RCC 7860 (cell line): ENCODE measurements at regions not wholly inside any gene's neighbourhood (a gene's known extent, or its start where the extent isn't known, plus 50 kb on each side); places are given as distances from the start of the nearest gene placed in this dataset.

Experiments used
- DNase-seq: peaks from one replicate; pipeline ENCODE4 v3.0.0-alpha.2; 2015; ENCODE audit warnings: low spot score
- FAIRE-seq: peaks from 2 replicates; lab custom pipeline; 2012; peaks lifted over from hg19 to GRCh38; lab: Jason Lieb, UNC

- no peak for FAIRE-seq
Observed at GRCh38 chr7:16235147-16236114, 185.9 kb downstream of the CRPPA start.

GRCh38 chr7:16234493-16235146 is 186.7 kb downstream of the CRPPA start:
- FAIRE-seq = no peak

More at GRCh38 chr7:16235147-16236114, 185.9 kb downstream of the CRPPA start:
- DNase-seq = no peak

GRCh38 chr7:16233517-16233916 is 187.8 kb downstream of the CRPPA start:
- no peak for DNase-seq
- FAIRE-seq = no peak

More at GRCh38 chr7:16234493-16235146, 186.7 kb downstream of the CRPPA start:
- no peak for DNase-seq

GRCh38 chr7:16232273-16232672 is 189.1 kb downstream of the CRPPA start:
- FAIRE-seq (no peak), DNase-seq (no peak)

GRCh38 chr7:16223963-16224707 is 197.2 kb downstream of the CRPPA start:
- no peak for FAIRE-seq
- no peak for DNase-seq

GRCh38 chr7:16212610-16213009 is 208.7 kb downstream of the CRPPA start:
- no peak for FAIRE-seq
- DNase-seq = no peak

GRCh38 chr7:16212032-16212431 is 209.3 kb downstream of the CRPPA start:
- DNase-seq = no peak
- no peak for FAIRE-seq

- no peak for FAIRE-seq
- no peak for DNase-seq
Observed at GRCh38 chr7:16211402-16211925, 209.9 kb downstream of the CRPPA start.

GRCh38 chr7:16210171-16210570 is 211.2 kb downstream of the CRPPA start:
- no peak for DNase-seq
- no peak for FAIRE-seq

- no peak for FAIRE-seq
- no peak for DNase-seq
Observed at GRCh38 chr7:16207321-16207720, 214.0 kb downstream of the CRPPA start.

- no peak for FAIRE-seq
- DNase-seq = no peak
Observed at GRCh38 chr7:16205466-16205865, 215.9 kb downstream of the CRPPA start.

GRCh38 chr7:16204953-16205352 is 216.4 kb downstream of the CRPPA start:
- FAIRE-seq (no peak), DNase-seq (no peak)

- FAIRE-seq (no peak), DNase-seq (no peak)
Observed at GRCh38 chr7:16203065-16203464, 218.3 kb downstream of the CRPPA start.

- FAIRE-seq (no peak), DNase-seq (no peak)
Observed at GRCh38 chr7:16202303-16202702, 219.0 kb downstream of the CRPPA start.

- FAIRE-seq = no peak
- DNase-seq = no peak
Observed at GRCh38 chr7:16200591-16200990, 220.7 kb downstream of the CRPPA start.

- DNase-seq = no peak
- no peak for FAIRE-seq
Observed at GRCh38 chr7:16193631-16194030, 227.7 kb downstream of the CRPPA start.

- DNase-seq (no peak), FAIRE-seq (no peak)
Observed at GRCh38 chr7:16189026-16189715, 232.2 kb downstream of the CRPPA start.

- FAIRE-seq = no peak
- DNase-seq = no peak
Observed at GRCh38 chr7:16187131-16187530, 234.2 kb downstream of the CRPPA start.

GRCh38 chr7:16178585-16178984 is 242.8 kb downstream of the CRPPA start:
- FAIRE-seq (no peak), DNase-seq (no peak)

- FAIRE-seq (no peak), DNase-seq (no peak)
Observed at GRCh38 chr7:16178092-16178491, 243.2 kb downstream of the CRPPA start.
